ENCODE measurements at regions not wholly inside any gene's neighbourhood (a gene's known extent, or its start where the extent isn't known, plus 50 kb on each side); places are given as distances from the start of the nearest gene placed in this dataset.
A peak's percentile ranks its signal among the peaks of the same experiment; 100 is the strongest.

GRCh38 chr3:24048843-24049242 lies 103.8 kb downstream of the NR1D2 start:
- no peak for DNase-seq
- H3K9ac ChIP-seq (ENCODE audit: extremely low read depth, low read length, poor library complexity, severe bottlenecking) = no peak overlapping the region
- H3K4me3 ChIP-seq (ENCODE audit: low read length) = no peak overlapping the region
- no peak for TF ChIP-seq CTCF (conservative IDR thresholded peaks at IDR 0.05)
- 80 to 82% methylated on average over 1 of the region's 1 CpG for WGBS, 2 experiments (ENCODE audit: insufficient coverage in 1 of 2, insufficient read length in 1 of 2)
- Mint-ChIP-seq H3K27me3 (ENCODE audit: insufficient read depth) (no peaks in the 10 kb centered on the region), H3K9me3 (no peaks in the 10 kb centered on the region), H3K4me3 (no peak overlapping the region), H3K4me1 (no peaks in the 10 kb centered on the region), H3K36me3 (ENCODE audit: low read depth) (no peaks in the 10 kb centered on the region), H3K27ac (no peak overlapping the region)
- no peaks in the 10 kb centered on the region for H3K27me3 ChIP-seq (ENCODE audit: control insufficient read depth, insufficient read depth, low read length, poor library complexity, severe bottlenecking)
- no peaks in the 10 kb centered on the region for H3K4me1 ChIP-seq (ENCODE audit: control insufficient read depth, insufficient read depth, low read length)
- H3K9me3 ChIP-seq (ENCODE audit: control insufficient read depth, low read length) = no peaks in the 10 kb centered on the region
- no peak overlapping the region for H3K27ac ChIP-seq (ENCODE audit: low read depth, low read length)
- no peaks in the 10 kb centered on the region for H3K36me3 ChIP-seq (ENCODE audit: control insufficient read depth, insufficient read depth, low read length)

GRCh38 chr3:24052446-24052845 lies 107.4 kb downstream of the NR1D2 start:
- no peak overlapping the region for H3K9ac ChIP-seq (ENCODE audit: extremely low read depth, low read length, poor library complexity, severe bottlenecking)
- no peaks in the 10 kb centered on the region for H3K4me1 ChIP-seq (ENCODE audit: control insufficient read depth, insufficient read depth, low read length)
- TF ChIP-seq CTCF (conservative IDR thresholded peaks at IDR 0.05) = no peak
- DNase-seq = no peak
- H3K27ac Mint-ChIP-seq = no peak overlapping the region
- H3K4me3 ChIP-seq (ENCODE audit: low read length) = no peak overlapping the region
- H3K27ac ChIP-seq (ENCODE audit: low read depth, low read length) = no peak overlapping the region
- no peaks in the 10 kb centered on the region for H3K9me3 Mint-ChIP-seq
- H3K27me3 ChIP-seq (ENCODE audit: control insufficient read depth, insufficient read depth, low read length, poor library complexity, severe bottlenecking) = no peaks in the 10 kb centered on the region
- peaks cover 5% of the 10 kb centered on the region for H3K27me3 Mint-ChIP-seq (ENCODE audit: insufficient read depth)
- no peaks in the 10 kb centered on the region for H3K36me3 Mint-ChIP-seq (ENCODE audit: low read depth)
- no peak overlapping the region for H3K4me3 Mint-ChIP-seq
- no peaks in the 10 kb centered on the region for H3K36me3 ChIP-seq (ENCODE audit: control insufficient read depth, insufficient read depth, low read length)
- H3K4me1 Mint-ChIP-seq = no peaks in the 10 kb centered on the region
- no peaks in the 10 kb centered on the region for H3K9me3 ChIP-seq (ENCODE audit: control insufficient read depth, low read length)

GRCh38 chr3:24058940-24059705 lies 114.0 kb downstream of the NR1D2 start:
- no peaks in the 10 kb centered on the region for H3K9me3 Mint-ChIP-seq

More at GRCh38 chr3:24058940-24059705, 114.0 kb downstream of the NR1D2 start:
- Histone ChIP-seq H3K27ac (ENCODE audit: low read depth, low read length) (peak overlapping the region; percentile 64), H3K4me1 (ENCODE audit: control insufficient read depth, insufficient read depth, low read length) (no peaks in the 10 kb centered on the region), H3K4me3 (ENCODE audit: low read length) (no peak overlapping the region), H3K36me3 (ENCODE audit: control insufficient read depth, insufficient read depth, low read length) (no peaks in the 10 kb centered on the region), H3K9ac (ENCODE audit: extremely low read depth, low read length, poor library complexity, severe bottlenecking) (no peak overlapping the region), H3K27me3 (ENCODE audit: control insufficient read depth, insufficient read depth, low read length, poor library complexity, severe bottlenecking) (no peaks in the 10 kb centered on the region), H3K9me3 (ENCODE audit: control insufficient read depth, low read length) (no peaks in the 10 kb centered on the region)
- Mint-ChIP-seq H3K27me3 (ENCODE audit: insufficient read depth) (peaks cover 5% of the 10 kb centered on the region), H3K4me1 (no peaks in the 10 kb centered on the region), H3K27ac (no peak overlapping the region), H3K36me3 (ENCODE audit: low read depth) (no peaks in the 10 kb centered on the region), H3K4me3 (no peak overlapping the region)
- TF ChIP-seq CTCF (conservative IDR thresholded peaks at IDR 0.05) = no peak
- no peak for DNase-seq
- WGBS, 2 experiments (ENCODE audit: insufficient coverage in 1 of 2, insufficient read length in 1 of 2) = 91% methylated on average over 2 of the region's 2 CpGs; no CpG with 5 or more reads in 1 of the 2 experiments
